ENCODE measurements at regions not wholly inside any gene's neighbourhood (a gene's known extent, or its start where the extent isn't known, plus 50 kb on each side); places are given as distances from the start of the nearest gene placed in this dataset.

- no peak for DNase-seq
- H3K27ac ChIP-seq (ENCODE audit: low read depth, low read length) = no peak overlapping the region
- no peaks in the 10 kb centered on the region for H3K36me3 ChIP-seq (ENCODE audit: insufficient read depth, low read length)
- Mint-ChIP-seq H3K27ac (no peak overlapping the region), H3K9me3 (no peaks in the 10 kb centered on the region), H3K27me3 (peaks cover 5 to 13% of the 10 kb centered on the region in 2 donors), H3K4me3 (no peak overlapping the region), H3K36me3 (no peaks in the 10 kb centered on the region), H3K4me1 (no peaks in the 10 kb centered on the region)
- no peaks in the 10 kb centered on the region for H3K4me1 ChIP-seq (ENCODE audit: insufficient read depth, low read length)
- ChIA-PET POLR2A (no interaction called here), CTCF (no interaction called here)
- H3K4me3 ChIP-seq (ENCODE audit: low read length) = no peak overlapping the region
- no peaks in the 10 kb centered on the region for H3K27me3 ChIP-seq (ENCODE audit: insufficient read depth, low read length, poor library complexity, severe bottlenecking)
- H3K9me3 ChIP-seq (ENCODE audit: low read length) = no peaks in the 10 kb centered on the region
These were observed 57.3 kb downstream of the MAF start for GRCh38 chr16:79543219-79543618.

- CTCF ChIA-PET = no interaction called here
- Histone ChIP-seq H3K4me1 (ENCODE audit: insufficient read depth, low read length) (no peaks in the 10 kb centered on the region), H3K9me3 (ENCODE audit: low read length) (no peaks in the 10 kb centered on the region), H3K36me3 (ENCODE audit: insufficient read depth, low read length) (no peaks in the 10 kb centered on the region), H3K27ac (ENCODE audit: low read depth, low read length) (no peak overlapping the region), H3K4me3 (ENCODE audit: low read length) (no peak overlapping the region), H3K27me3 (ENCODE audit: insufficient read depth, low read length, poor library complexity, severe bottlenecking) (no peaks in the 10 kb centered on the region)
- no peak for DNase-seq
- Mint-ChIP-seq H3K9me3 (no peaks in the 10 kb centered on the region), H3K27me3 (peaks cover 5 to 13% of the 10 kb centered on the region in 2 donors), H3K4me1 (no peaks in the 10 kb centered on the region), H3K27ac (no peak overlapping the region), H3K4me3 (no peak overlapping the region), H3K36me3 (no peaks in the 10 kb centered on the region)
- POLR2A ChIA-PET = no interaction called here
These were observed 58.2 kb downstream of the MAF start for GRCh38 chr16:79542237-79542774.

GRCh38 chr16:79540825-79541595, 59.5 kb downstream of the MAF start:
- no peaks in the 10 kb centered on the region for H3K4me1 Mint-ChIP-seq
- Histone ChIP-seq H3K4me1 (ENCODE audit: insufficient read depth, low read length) (no peaks in the 10 kb centered on the region), H3K36me3 (ENCODE audit: insufficient read depth, low read length) (no peaks in the 10 kb centered on the region), H3K4me3 (ENCODE audit: low read length) (no peak overlapping the region), H3K27me3 (ENCODE audit: insufficient read depth, low read length, poor library complexity, severe bottlenecking) (no peaks in the 10 kb centered on the region), H3K9me3 (ENCODE audit: low read length) (no peaks in the 10 kb centered on the region), H3K27ac (ENCODE audit: low read depth, low read length) (no peak overlapping the region)
- H3K27me3 Mint-ChIP-seq = peaks cover 3 to 8% of the 10 kb centered on the region in 2 donors
- H3K27ac Mint-ChIP-seq = no peak overlapping the region
- ChIA-PET CTCF (no interaction called here), POLR2A (no interaction called here)
- no peaks in the 10 kb centered on the region for H3K36me3 Mint-ChIP-seq
- no peak for DNase-seq
- no peaks in the 10 kb centered on the region for H3K9me3 Mint-ChIP-seq
- no peak overlapping the region for H3K4me3 Mint-ChIP-seq

- CTCF ChIA-PET = no interaction called here
- no peak for DNase-seq
- H3K4me3 Mint-ChIP-seq = no peak overlapping the region
These were observed 63.0 kb downstream of the MAF start for GRCh38 chr16:79537584-79537983.

GRCh38 chr16:79536958-79537357, 63.6 kb downstream of the MAF start:
- H3K36me3 ChIP-seq (ENCODE audit: insufficient read depth, low read length) = no peaks in the 10 kb centered on the region
- POLR2A ChIA-PET = no interaction called here

More at GRCh38 chr16:79537584-79537983, 63.0 kb downstream of the MAF start:
- Mint-ChIP-seq H3K36me3 (no peaks in the 10 kb centered on the region), H3K27me3 (peaks cover 3 to 4% of the 10 kb centered on the region in 2 donors), H3K9me3 (no peaks in the 10 kb centered on the region), H3K27ac (no peak overlapping the region), H3K4me1 (no peaks in the 10 kb centered on the region)
- Histone ChIP-seq H3K4me3 (ENCODE audit: low read length) (no peak overlapping the region), H3K9me3 (ENCODE audit: low read length) (no peaks in the 10 kb centered on the region), H3K4me1 (ENCODE audit: insufficient read depth, low read length) (no peaks in the 10 kb centered on the region), H3K27me3 (ENCODE audit: insufficient read depth, low read length, poor library complexity, severe bottlenecking) (no peaks in the 10 kb centered on the region), H3K27ac (ENCODE audit: low read depth, low read length) (no peak overlapping the region), H3K36me3 (ENCODE audit: insufficient read depth, low read length) (no peaks in the 10 kb centered on the region)
- POLR2A ChIA-PET = no interaction called here

GRCh38 chr16:79535130-79535529, 65.4 kb downstream of the MAF start:
- Histone ChIP-seq H3K36me3 (ENCODE audit: insufficient read depth, low read length) (no peaks in the 10 kb centered on the region), H3K9me3 (ENCODE audit: low read length) (no peaks in the 10 kb centered on the region), H3K27me3 (ENCODE audit: insufficient read depth, low read length, poor library complexity, severe bottlenecking) (no peaks in the 10 kb centered on the region), H3K27ac (ENCODE audit: low read depth, low read length) (no peak overlapping the region), H3K4me1 (ENCODE audit: insufficient read depth, low read length) (no peaks in the 10 kb centered on the region), H3K4me3 (ENCODE audit: low read length) (no peak overlapping the region)
- no peaks in the 10 kb centered on the region for H3K9me3 Mint-ChIP-seq
- no peak overlapping the region for H3K4me3 Mint-ChIP-seq
- no peak for DNase-seq
- H3K27me3 Mint-ChIP-seq = peaks cover 3 to 4% of the 10 kb centered on the region in 2 donors
- ChIA-PET POLR2A (no interaction called here), CTCF (no interaction called here)
- no peaks in the 10 kb centered on the region for H3K36me3 Mint-ChIP-seq
- no peaks in the 10 kb centered on the region for H3K4me1 Mint-ChIP-seq
- H3K27ac Mint-ChIP-seq = no peak overlapping the region

More at GRCh38 chr16:79536958-79537357, 63.6 kb downstream of the MAF start:
- H3K4me1 ChIP-seq (ENCODE audit: insufficient read depth, low read length) = no peaks in the 10 kb centered on the region
- no peaks in the 10 kb centered on the region for H3K9me3 ChIP-seq (ENCODE audit: low read length)
- Mint-ChIP-seq H3K27me3 (peaks cover 3 to 4% of the 10 kb centered on the region in 2 donors), H3K4me1 (no peaks in the 10 kb centered on the region), H3K9me3 (no peaks in the 10 kb centered on the region), H3K36me3 (no peaks in the 10 kb centered on the region), H3K27ac (no peak overlapping the region), H3K4me3 (no peak overlapping the region)
- no peak for DNase-seq
- H3K4me3 ChIP-seq (ENCODE audit: low read length) = no peak overlapping the region
- H3K27ac ChIP-seq (ENCODE audit: low read depth, low read length) = no peak overlapping the region
- H3K27me3 ChIP-seq (ENCODE audit: insufficient read depth, low read length, poor library complexity, severe bottlenecking) = no peaks in the 10 kb centered on the region
- CTCF ChIA-PET = no interaction called here

GRCh38 chr16:79534143-79534542, 66.4 kb downstream of the MAF start:
- H3K36me3 ChIP-seq (ENCODE audit: insufficient read depth, low read length) = no peaks in the 10 kb centered on the region
- Mint-ChIP-seq H3K27me3 (peaks cover 3 to 4% of the 10 kb centered on the region in 2 donors), H3K36me3 (no peaks in the 10 kb centered on the region), H3K4me1 (no peaks in the 10 kb centered on the region), H3K9me3 (no peaks in the 10 kb centered on the region), H3K4me3 (no peak overlapping the region), H3K27ac (peak overlapping the region in 1 of 8 donors; percentile 63)
- no peaks in the 10 kb centered on the region for H3K4me1 ChIP-seq (ENCODE audit: insufficient read depth, low read length)
- POLR2A ChIA-PET = no interaction called here
- no peaks in the 10 kb centered on the region for H3K27me3 ChIP-seq (ENCODE audit: insufficient read depth, low read length, poor library complexity, severe bottlenecking)
- no peaks in the 10 kb centered on the region for H3K9me3 ChIP-seq (ENCODE audit: low read length)
- no peak overlapping the region for H3K27ac ChIP-seq (ENCODE audit: low read depth, low read length)
- DNase-seq = no peak
- CTCF ChIA-PET = no interaction called here
- H3K4me3 ChIP-seq (ENCODE audit: low read length) = no peak overlapping the region

GRCh38 chr16:79533292-79533691, 67.2 kb downstream of the MAF start:
- Histone ChIP-seq H3K27ac (ENCODE audit: low read depth, low read length) (no peak overlapping the region), H3K4me3 (ENCODE audit: low read length) (no peak overlapping the region), H3K27me3 (ENCODE audit: insufficient read depth, low read length, poor library complexity, severe bottlenecking) (no peaks in the 10 kb centered on the region), H3K36me3 (ENCODE audit: insufficient read depth, low read length) (no peaks in the 10 kb centered on the region), H3K4me1 (ENCODE audit: insufficient read depth, low read length) (no peaks in the 10 kb centered on the region), H3K9me3 (ENCODE audit: low read length) (no peaks in the 10 kb centered on the region)
- H3K36me3 Mint-ChIP-seq = no peaks in the 10 kb centered on the region
- no peaks in the 10 kb centered on the region for H3K9me3 Mint-ChIP-seq
- ChIA-PET CTCF (no interaction called here), POLR2A (no interaction called here)
- H3K4me3 Mint-ChIP-seq = no peak overlapping the region
- H3K27me3 Mint-ChIP-seq = peaks cover 1 to 3% of the 10 kb centered on the region in 2 donors
- no peak overlapping the region for H3K27ac Mint-ChIP-seq
- H3K4me1 Mint-ChIP-seq = no peaks in the 10 kb centered on the region
- no peak for DNase-seq
